ENCODE measurements at regions not wholly inside any gene's neighbourhood (a gene's known extent, or its start where the extent isn't known, plus 50 kb on each side); places are given as distances from the start of the nearest gene placed in this dataset.
A peak's percentile ranks its signal among the peaks of the same experiment; 100 is the strongest.

- no peak for DNase-seq (ENCODE audit: low spot score)
Observed at GRCh38 chr6:87995461-87995860, 52.2 kb upstream of the SPACA1 start.

- no peak for DNase-seq (ENCODE audit: low spot score)
Observed at GRCh38 chr6:87993356-87993755, 54.3 kb upstream of the SPACA1 start.

GRCh38 chr6:87990871-87991270 lies 56.8 kb upstream of the SPACA1 start:
- no peak for DNase-seq (ENCODE audit: low spot score)

- DNase-seq (ENCODE audit: low spot score) = no peak
Observed at GRCh38 chr6:87982134-87982533, 65.5 kb upstream of the SPACA1 start.

GRCh38 chr6:87979737-87980136 lies 67.9 kb upstream of the SPACA1 start:
- DNase-seq (ENCODE audit: low spot score) = no peak

- no peak for DNase-seq (ENCODE audit: low spot score)
Observed at GRCh38 chr6:87976616-87977015, 71.0 kb upstream of the SPACA1 start.

- no peak for DNase-seq (ENCODE audit: low spot score)
Observed at GRCh38 chr6:87975561-87975960, 72.1 kb upstream of the SPACA1 start.

GRCh38 chr6:87972279-87972678 lies 75.4 kb upstream of the SPACA1 start:
- no peak for DNase-seq (ENCODE audit: low spot score)

GRCh38 chr6:87971605-87972262 lies 75.9 kb upstream of the SPACA1 start:
- DNase-seq (ENCODE audit: low spot score) = no peak

- DNase-seq (ENCODE audit: low spot score) = peak; percentile 31
Observed at GRCh38 chr6:87968435-87969278, 79.0 kb upstream of the SPACA1 start.

- no peak for DNase-seq (ENCODE audit: low spot score)
Observed at GRCh38 chr6:87965806-87966205, 81.8 kb upstream of the SPACA1 start.

GRCh38 chr6:87959083-87959482 lies 88.6 kb upstream of the SPACA1 start:
- no peak for DNase-seq (ENCODE audit: low spot score)

GRCh38 chr6:87951751-87952150 lies 95.9 kb upstream of the SPACA1 start:
- DNase-seq (ENCODE audit: low spot score) = no peak

- DNase-seq (ENCODE audit: low spot score) = no peak
Observed at GRCh38 chr6:87950614-87951013, 97.0 kb upstream of the SPACA1 start.

GRCh38 chr6:87949194-87949593 lies 98.4 kb upstream of the SPACA1 start:
- DNase-seq (ENCODE audit: low spot score) = no peak

- DNase-seq (ENCODE audit: low spot score) = no peak
Observed at GRCh38 chr6:87946669-87947068, 101.0 kb upstream of the SPACA1 start.

GRCh38 chr6:87945966-87946365 lies 101.7 kb upstream of the SPACA1 start:
- no peak for DNase-seq (ENCODE audit: low spot score)

- DNase-seq (ENCODE audit: low spot score) = no peak
Observed at GRCh38 chr6:87945181-87945580, 102.5 kb upstream of the SPACA1 start.

- DNase-seq (ENCODE audit: low spot score) = peak; percentile 91
Observed at GRCh38 chr6:87944541-87944954, 103.1 kb upstream of the SPACA1 start.

GRCh38 chr6:87943191-87943590 lies 104.5 kb upstream of the SPACA1 start:
- no peak for DNase-seq (ENCODE audit: low spot score)

GRCh38 chr6:87941556-87942358 lies 105.9 kb upstream of the SPACA1 start:
- DNase-seq (ENCODE audit: low spot score) = no peak

GRCh38 chr6:87939776-87940175 lies 107.9 kb upstream of the SPACA1 start:
- no peak for DNase-seq (ENCODE audit: low spot score)

GRCh38 chr6:87938287-87938686 lies 109.4 kb upstream of the SPACA1 start:
- DNase-seq (ENCODE audit: low spot score) = no peak

Measured in AG20443 (cell line).